H1 (cell line): ENCODE measurements at regions not wholly inside any gene's neighbourhood (a gene's known extent, or its start where the extent isn't known, plus 50 kb on each side); places are given as distances from the start of the nearest gene placed in this dataset.

Experiments used
- CTCF ChIA-PET: fragments of 300-600 bp; sonication (Branson Sonifier 250); formaldehyde crosslinking; loops from one replicate; lab custom pipeline; 2021; ENCODE audit not compliant: partially characterized antibody; lab: Charles Lee
- POLR2A ChIA-PET: fragments of 300-600 bp; sonication (Branson Sonifier 250); formaldehyde crosslinking; loops from one replicate; lab custom pipeline; 2021; ENCODE audit warnings: inconsistent platforms; ENCODE audit not compliant: partially characterized antibody; lab: Charles Lee
- DNase-seq, 2 experiments: peaks; one replicate each; pipeline versions ENCODE4 v3.0.0 to v3.0.0-alpha.2; 2010 to 2022; ENCODE audit warnings: low spot score in 2 of 2, low read depth in 1 of 2, mixed read lengths in 1 of 2
- FAIRE-seq: peaks from 2 replicates; lab custom pipeline; 2011; peaks lifted over from hg19 to GRCh38; lab: Jason Lieb, UNC
- H2AFZ ChIP-seq: 2 replicates; pipeline ENCODE4 v1.8.1; 2012; ENCODE audit warnings: low read length, inconsistent platforms
- H2AK5ac ChIP-seq: 2 replicates; pipeline ENCODE4 v1.6.1; 2013; ENCODE audit warnings: low read depth, low read length
- H2BK120ac ChIP-seq: replicated peaks from 2 replicates; pipeline ENCODE3; 2013; ENCODE audit warnings: low read depth, low read length, inconsistent platforms
- H2BK12ac ChIP-seq: 2 replicates; pipeline ENCODE4 v1.6.1; 2013; ENCODE audit warnings: low read depth, low read length
- H2BK15ac ChIP-seq: 2 replicates; pipeline ENCODE4 v1.6.1; 2013; ENCODE audit warnings: low read length
- H2BK20ac ChIP-seq: 2 replicates; pipeline ENCODE4 v1.6.1; 2013; ENCODE audit warnings: low read length
- H2BK5ac ChIP-seq: 2 replicates; pipeline ENCODE4 v1.6.1; 2013; ENCODE audit warnings: low read depth, low read length
- H3K14ac ChIP-seq: 2 replicates; pipeline ENCODE4 v1.6.1; 2013; ENCODE audit warnings: inconsistent platforms; ENCODE audit not compliant: insufficient read length
- H3K18ac ChIP-seq: 2 replicates; pipeline ENCODE4 v1.6.1; 2013; ENCODE audit warnings: low read length; ENCODE audit errors: extremely low read depth
- H3K23ac ChIP-seq: 2 replicates; pipeline ENCODE4 v1.6.1; 2013; ENCODE audit warnings: inconsistent platforms; ENCODE audit not compliant: insufficient read length
- H3K23me2 ChIP-seq: 2 replicates; pipeline ENCODE4 v1.6.1; 2013; ENCODE audit warnings: low read depth, low read length
- H3K27ac ChIP-seq: 2 replicates; pipeline ENCODE4 v1.6.1; 2011; ENCODE audit warnings: low read depth, low read length, inconsistent platforms
- H3K27me3 ChIP-seq, 4 experiments: replicated peaks in 1 of 4; 1 replicate in 1 of 4; 2 replicates in 3 of 4; pipeline versions ENCODE4 v1.6.1 to v1.8.1; 2011 to 2013; ENCODE audit warnings: low read length in 3 of 4, mild to moderate bottlenecking in 3 of 4, inconsistent platforms in 2 of 4, mixed read lengths in 2 of 4, moderate library complexity in 1 of 4; ENCODE audit not compliant: control insufficient read depth in 3 of 4, insufficient read depth in 3 of 4; ENCODE audit errors: extremely low read depth in 1 of 4
- H3K36me3 ChIP-seq, 4 experiments: 2 replicates each; pipeline versions ENCODE4 v1.6.1 to v1.8.1; 2011 to 2013; ENCODE audit warnings: mild to moderate bottlenecking in 4 of 4, low read length in 3 of 4, moderate library complexity in 2 of 4, control low read depth in 1 of 4, inconsistent platforms in 1 of 4; ENCODE audit not compliant: insufficient read depth in 4 of 4, control insufficient read depth in 2 of 4
- H3K4ac ChIP-seq: replicated peaks from 2 replicates; pipeline ENCODE3; 2013; ENCODE audit warnings: low read length, low read depth, mixed read lengths, inconsistent platforms; ENCODE audit not compliant: insufficient read length
- H3K4me1 ChIP-seq, 4 experiments: replicated peaks in 1 of 4; 1 replicate in 1 of 4; 2 replicates in 3 of 4; pipeline versions ENCODE4 v1.6.1 to v1.8.1; 2011 to 2013; ENCODE audit warnings: low read length in 3 of 4, inconsistent platforms in 2 of 4, mixed read lengths in 1 of 4; ENCODE audit not compliant: insufficient read depth in 4 of 4, control insufficient read depth in 3 of 4
- H3K4me2 ChIP-seq, 2 experiments: 2 replicates each; pipeline versions ENCODE4 v1.6.1 to v1.8.1; 2011 to 2013; ENCODE audit warnings: low read depth in 2 of 2, low read length in 2 of 2, control low read depth in 1 of 2, inconsistent platforms in 1 of 2, mild to moderate bottlenecking in 1 of 2; ENCODE audit not compliant: insufficient read depth in 1 of 2
- H3K4me3 ChIP-seq, 4 experiments: fragments of 200-600, 300-600 bp in 1 of 4; sonication (generic), shearing (Covaris generic), sonication (Bioruptor Twin) in 1 of 4; 2 replicates each; pipeline versions ENCODE4 v1.5.1 to v1.8.1; 2011 to 2016; ENCODE audit warnings: low read length in 4 of 4, low read depth in 3 of 4, control low read depth in 2 of 4, inconsistent platforms in 2 of 4, mild to moderate bottlenecking in 2 of 4, mixed read lengths in 1 of 4, moderate library complexity in 1 of 4; ENCODE audit not compliant: insufficient read depth in 2 of 4; ENCODE audit errors: extremely low read depth in 1 of 4
- H3K56ac ChIP-seq: replicated peaks from 2 replicates; pipeline ENCODE3; 2013; ENCODE audit warnings: low read depth, mild to moderate bottlenecking, mixed read lengths, low read length, inconsistent platforms; ENCODE audit not compliant: insufficient read length
- H3K79me1 ChIP-seq: 2 replicates; pipeline ENCODE4 v1.6.1; 2013; ENCODE audit warnings: low read depth, low read length, control low read depth
- H3K79me2 ChIP-seq, 2 experiments: 2 replicates each; pipeline versions ENCODE4 v1.6.1 to v1.8.1; 2012 to 2013; ENCODE audit warnings: low read length in 2 of 2, mild to moderate bottlenecking in 2 of 2, inconsistent platforms in 1 of 2; ENCODE audit not compliant: insufficient read depth in 2 of 2, control insufficient read depth in 1 of 2
- H3K9ac ChIP-seq, 4 experiments: replicated peaks in 1 of 4; 1 replicate in 1 of 4; 2 replicates in 3 of 4; pipeline versions ENCODE4 v1.6.1 to v1.8.1; 2011 to 2013; ENCODE audit warnings: low read depth in 3 of 4, low read length in 3 of 4, control low read depth in 2 of 4, mild to moderate bottlenecking in 2 of 4, moderate library complexity in 2 of 4, inconsistent platforms in 1 of 4; ENCODE audit errors: extremely low read depth in 1 of 4
- H3K9me3 ChIP-seq, 2 experiments: 2 replicates each; pipeline versions ENCODE4 v1.6.1 to v1.8.1; 2012 to 2013; ENCODE audit warnings: mild to moderate bottlenecking in 2 of 2, moderate library complexity in 2 of 2, control low read depth in 1 of 2, inconsistent platforms in 1 of 2, low read depth in 1 of 2, low read length in 1 of 2, mixed read lengths in 1 of 2; ENCODE audit not compliant: insufficient read depth in 2 of 2
- H4K20me1 ChIP-seq, 2 experiments: replicated peaks in 1 of 2; 2 replicates each; pipeline versions ENCODE3 to v1.8.1; 2011 to 2013; ENCODE audit warnings: inconsistent platforms in 2 of 2, low read length in 2 of 2, mild to moderate bottlenecking in 1 of 2; ENCODE audit not compliant: insufficient read depth in 2 of 2, control insufficient read depth in 1 of 2
- H4K5ac ChIP-seq: 2 replicates; pipeline ENCODE4 v1.6.1; 2013; ENCODE audit warnings: low read length, low read depth, mixed read lengths, inconsistent platforms; ENCODE audit not compliant: insufficient read length
- H4K8ac ChIP-seq: 2 replicates; pipeline ENCODE4 v1.8.0; 2013; ENCODE audit warnings: mild to moderate bottlenecking, moderate library complexity, low read length, inconsistent platforms; ENCODE audit not compliant: insufficient read depth; ENCODE audit errors: extremely low read depth
- H4K91ac ChIP-seq: replicated peaks from 2 replicates; pipeline ENCODE3; 2013; ENCODE audit warnings: low read length, mixed read lengths, inconsistent platforms; ENCODE audit not compliant: insufficient read length
- PHF8 ChIP-seq: fragments of 200-600 bp; sonication (generic); conservative IDR thresholded peaks from 2 replicates; pipeline ENCODE4 v1.7.1; 2012; ENCODE audit warnings: low read depth, mild to moderate bottlenecking, inconsistent platforms, low read length, moderate library complexity
- TEAD4 ChIP-seq: IDR thresholded peaks from 2 replicates; pipeline ENCODE4 v1.6.1; 2012; ENCODE audit warnings: low read depth, low read length, inconsistent platforms, mixed read lengths
- YY1 ChIP-seq: IDR thresholded peaks from 2 replicates; pipeline ENCODE4 v1.6.1; 2011; ENCODE audit warnings: low read depth, mild to moderate bottlenecking, low read length
- WGBS, 2 experiments: shearing (Covaris generic) in 1 of 2; methylation state at CpG; one replicate each; pipeline versions ENCODE4 v1.1.6 to v1.1.7; 2013 to 2015; ENCODE audit warnings: low lambda C conversion rate in 2 of 2, mixed read lengths in 2 of 2, inconsistent platforms in 1 of 2, low coverage in 1 of 2, missing lambda C conversion rate in 1 of 2; ENCODE audit not compliant: insufficient replicate concordance in 2 of 2, insufficient coverage in 1 of 2, insufficient read length in 1 of 2; ENCODE audit errors: extremely low coverage in 1 of 2, missing lambda C conversion rate in 1 of 2; 5-methylcytosine and 5-hydroxymethylcytosine counted together

- Histone ChIP-seq H4K8ac (no peak overlapping the region), H4K91ac (no peak overlapping the region), H3K9me3 (no peaks in the 10 kb centered on the region), H2AFZ (no peak overlapping the region; the same call in 1 of the 2 replicates), H3K27ac (no peak overlapping the region), H3K4me1 (peaks cover 0 to 5% (median 2%) of the 10 kb centered on the region in 4 experiments; a peak in 1 of 7 replicates), H2BK5ac (no peak overlapping the region), H3K56ac (no peak overlapping the region), H3K23ac (no peak overlapping the region), H3K36me3 (no peaks in the 10 kb centered on the region), H3K23me2 (no peaks in the 10 kb centered on the region), H3K79me2 (no peaks in the 10 kb centered on the region), H3K27me3 (no peaks in the 10 kb centered on the region), H2BK15ac (no peak overlapping the region), H2BK20ac (no peak overlapping the region), H3K18ac (no peak overlapping the region), H3K4me2 (no peak overlapping the region), H3K4me3 (no peak overlapping the region), H2BK120ac (no peak overlapping the region), H4K20me1 (no peaks in the 10 kb centered on the region), H3K79me1 (no peaks in the 10 kb centered on the region), H3K9ac (no peak overlapping the region), H3K14ac (no peak overlapping the region), H2BK12ac (no peak overlapping the region), H3K4ac (no peak overlapping the region), H2AK5ac (no peak overlapping the region), H4K5ac (no peak overlapping the region)
- POLR2A ChIA-PET = no interaction called here
- CTCF ChIA-PET = no interaction called here
- WGBS, 2 experiments = 93% methylated on average over 1 of the region's 1 CpG; no CpG with 5 or more reads in 1 of the 2 experiments
- FAIRE-seq (no peak), DNase-seq (no peak)
- no peak for TF ChIP-seq TEAD4
- no peak for TF ChIP-seq PHF8
- TF ChIP-seq YY1 = no peak
Measured at GRCh38 chr1:14318830-14319229, 279.7 kb upstream of the KAZN start.
